IPS-20b (cell line): ENCODE measurements at regions not wholly inside any gene's neighbourhood (a gene's known extent, or its start where the extent isn't known, plus 50 kb on each side); places are given as distances from the start of the nearest gene placed in this dataset.

ENCODE experiments used
- H3K27ac ChIP-seq: one replicate; pipeline ENCODE4 v1.5.1; 2013; ENCODE audit warnings: low read length
- H3K27me3 ChIP-seq: 2 replicates; pipeline ENCODE4 v1.6.1; 2013; ENCODE audit warnings: mild to moderate bottlenecking, low read length, inconsistent platforms; ENCODE audit not compliant: insufficient read depth
- H3K36me3 ChIP-seq: 2 replicates; pipeline ENCODE4 v1.6.1; 2013; ENCODE audit warnings: low read depth, mild to moderate bottlenecking, inconsistent platforms, low read length, moderate library complexity; ENCODE audit not compliant: insufficient read depth
- H3K4me1 ChIP-seq: 2 replicates; pipeline ENCODE4 v1.6.1; 2013; ENCODE audit warnings: mild to moderate bottlenecking, control low read depth, inconsistent platforms, low read length, moderate library complexity; ENCODE audit not compliant: insufficient read depth
- H3K4me3 ChIP-seq: 2 replicates; pipeline ENCODE4 v1.5.1; 2013; ENCODE audit warnings: mild to moderate bottlenecking, low read length, inconsistent platforms
- H3K9ac ChIP-seq: 2 replicates; pipeline ENCODE4 v1.6.1; 2013; ENCODE audit warnings: low read depth, mild to moderate bottlenecking, inconsistent platforms, low read length, moderate library complexity
- H3K9me3 ChIP-seq: 2 replicates; pipeline ENCODE4 v1.6.1; 2013; ENCODE audit warnings: mild to moderate bottlenecking, low read depth, low read length, inconsistent platforms; ENCODE audit not compliant: insufficient read depth

DNA sequence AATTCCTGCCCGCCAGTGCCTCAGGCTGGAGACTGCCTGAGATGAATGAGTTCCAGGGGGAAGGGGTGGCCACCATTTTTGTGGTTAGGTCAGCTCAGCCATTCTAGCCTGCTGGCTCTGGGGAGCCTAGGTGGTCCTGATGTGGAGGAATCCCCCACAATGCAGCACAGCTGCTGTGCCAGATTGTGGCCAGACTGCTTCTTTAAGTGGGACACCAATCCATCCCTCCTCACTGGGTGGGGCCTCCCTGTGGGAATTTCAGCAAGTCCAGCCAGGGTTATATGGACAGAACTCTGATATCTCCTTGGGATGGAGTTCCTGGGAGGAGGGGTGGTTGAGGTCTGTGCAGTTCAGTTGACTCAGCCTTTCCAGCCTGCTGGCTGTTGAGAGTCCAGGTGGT lies 51.2 kb upstream of the DAP start:
- Histone ChIP-seq H3K9ac (no peak overlapping the region), H3K27me3 (no peaks in the 10 kb centered on the region), H3K36me3 (no peaks in the 10 kb centered on the region), H3K9me3 (no peaks in the 10 kb centered on the region), H3K4me1 (no peaks in the 10 kb centered on the region), H3K4me3 (no peak overlapping the region), H3K27ac (no peak overlapping the region)
